Muscle layer of duodenum (tissue), 2 donors: ENCODE measurements at regions not wholly inside any gene's neighbourhood (a gene's known extent, or its start where the extent isn't known, plus 50 kb on each side); places are given as distances from the start of the nearest gene placed in this dataset.

Experiments
- H3K27ac ChIP-seq: one replicate; pipeline ENCODE4 v1.7.0; 2013; ENCODE audit warnings: mild to moderate bottlenecking, low read length
- H3K27me3 ChIP-seq: one replicate; pipeline ENCODE4 v1.7.0; 2013; ENCODE audit warnings: low read depth, mild to moderate bottlenecking, control low read depth, low read length
- H3K36me3 ChIP-seq, 2 donors: one replicate each; pipeline ENCODE4 v1.7.0; 2013; ENCODE audit warnings: low read length in 2 of 2, control low read depth in 1 of 2, mild to moderate bottlenecking in 1 of 2; ENCODE audit not compliant: insufficient read depth in 2 of 2, control insufficient read depth in 1 of 2
- H3K4me1 ChIP-seq, 2 donors: one replicate each; pipeline ENCODE4 v1.7.0; 2013; ENCODE audit warnings: low read length in 2 of 2, mild to moderate bottlenecking in 2 of 2, control low read depth in 1 of 2, moderate library complexity in 1 of 2; ENCODE audit not compliant: insufficient read depth in 2 of 2, control insufficient read depth in 1 of 2
- H3K4me3 ChIP-seq, 2 donors: one replicate each; pipeline ENCODE4 v1.7.0; 2013; ENCODE audit warnings: low read length in 2 of 2, low read depth in 1 of 2, mild to moderate bottlenecking in 1 of 2
- H3K9me3 ChIP-seq, 2 donors: one replicate each; pipeline ENCODE4 v1.7.0; 2013; ENCODE audit warnings: low read length in 2 of 2, control low read depth in 1 of 2, mild to moderate bottlenecking in 1 of 2; ENCODE audit not compliant: control insufficient read depth in 1 of 2
- donor health status: healthy.

DNA sequence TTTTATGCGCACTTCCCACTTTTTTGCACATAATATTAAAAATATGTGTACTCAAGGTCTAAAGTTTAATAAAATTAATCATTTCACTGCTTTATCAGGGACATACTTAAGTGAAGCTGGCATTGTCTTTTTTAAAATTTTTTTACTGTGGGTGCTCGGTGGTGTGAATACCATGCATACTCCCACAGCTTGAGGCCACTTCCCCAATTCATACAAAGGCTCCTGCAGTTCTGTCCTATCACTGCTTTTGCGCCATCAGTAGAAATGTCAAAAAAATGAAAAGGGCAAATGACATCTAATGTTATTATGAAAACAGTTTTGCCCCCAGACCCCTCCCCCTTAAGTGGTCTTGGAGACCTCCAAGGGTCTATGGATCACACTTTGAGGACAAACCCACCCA is 464.1 kb upstream of the ARID1B start:
- Histone ChIP-seq H3K9me3 (no peaks in the 10 kb centered on the region), H3K4me1 (no peaks in the 10 kb centered on the region), H3K36me3 (no peaks in the 10 kb centered on the region), H3K27me3 (no peaks in the 10 kb centered on the region), H3K27ac (no peak overlapping the region), H3K4me3 (no peak overlapping the region)

GRCh38 chr6:156311291-156311690 is 465.9 kb upstream of the ARID1B start:
- Histone ChIP-seq H3K27ac (no peak overlapping the region), H3K27me3 (no peaks in the 10 kb centered on the region), H3K4me3 (no peak overlapping the region), H3K9me3 (no peaks in the 10 kb centered on the region), H3K36me3 (no peaks in the 10 kb centered on the region), H3K4me1 (no peaks in the 10 kb centered on the region)

DNA sequence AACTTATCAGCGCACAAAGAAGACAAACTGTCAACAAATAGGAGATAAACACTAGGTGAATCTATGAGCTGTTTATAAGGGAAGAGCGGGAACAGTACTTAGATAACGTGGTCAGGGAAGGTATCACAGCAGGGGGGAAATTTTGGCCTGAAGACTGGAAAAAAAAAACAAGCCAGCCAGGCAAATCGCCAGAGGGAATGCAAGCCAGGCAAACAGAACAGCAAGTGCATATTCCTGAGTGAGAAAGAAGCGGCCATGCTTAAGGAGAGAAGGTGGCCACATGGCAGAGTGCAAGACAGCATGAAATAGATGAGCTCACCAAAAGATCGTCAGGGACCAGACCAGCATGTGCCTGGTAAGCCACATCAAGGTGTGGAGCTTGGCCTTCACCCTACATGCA is 466.5 kb upstream of the ARID1B start:
- H3K27me3 ChIP-seq: no peaks in the 10 kb centered on the region
- no peak overlapping the region for H3K4me3 ChIP-seq
- H3K9me3 ChIP-seq: no peaks in the 10 kb centered on the region
- no peaks in the 10 kb centered on the region for H3K4me1 ChIP-seq
- no peaks in the 10 kb centered on the region for H3K36me3 ChIP-seq
- no peak overlapping the region for H3K27ac ChIP-seq

- no peaks in the 10 kb centered on the region for H3K9me3 ChIP-seq
- no peaks in the 10 kb centered on the region for H3K27me3 ChIP-seq
- no peaks in the 10 kb centered on the region for H3K36me3 ChIP-seq
- no peaks in the 10 kb centered on the region for H3K4me1 ChIP-seq
- no peak overlapping the region for H3K27ac ChIP-seq
- H3K4me3 ChIP-seq: no peak overlapping the region
These were observed 468.2 kb upstream of the ARID1B start for GRCh38 chr6:156309017-156309416.

DNA sequence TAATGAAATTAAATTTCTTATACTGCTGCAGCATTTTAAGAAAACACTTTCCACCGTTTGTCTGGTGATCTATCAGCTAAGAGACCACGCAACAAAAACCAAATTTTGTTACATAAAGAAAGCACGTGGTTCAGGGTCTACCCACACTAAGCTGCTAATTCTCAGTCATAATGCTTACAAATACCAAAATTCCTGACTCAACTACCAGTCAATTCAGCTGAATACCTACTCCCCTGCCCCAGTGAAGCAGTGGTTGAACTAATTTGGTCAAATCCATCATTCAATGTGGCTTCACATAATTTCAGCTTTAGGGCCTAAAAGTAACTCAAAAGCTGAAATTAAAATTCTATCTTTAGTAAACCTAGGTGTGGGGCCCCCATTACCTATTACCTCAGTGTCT is 468.6 kb upstream of the ARID1B start:
- no peaks in the 10 kb centered on the region for H3K4me1 ChIP-seq
- H3K27me3 ChIP-seq: no peaks in the 10 kb centered on the region
- H3K4me3 ChIP-seq: no peak overlapping the region
- H3K27ac ChIP-seq: no peak overlapping the region
- H3K9me3 ChIP-seq: no peaks in the 10 kb centered on the region
- H3K36me3 ChIP-seq: no peaks in the 10 kb centered on the region

GRCh38 chr6:156306531-156306930 is 470.6 kb upstream of the ARID1B start:
- Histone ChIP-seq H3K4me3 (no peak overlapping the region), H3K27me3 (no peaks in the 10 kb centered on the region), H3K36me3 (no peaks in the 10 kb centered on the region), H3K27ac (no peak overlapping the region), H3K9me3 (peaks cover 0 to 3% of the 10 kb centered on the region in 2 donors), H3K4me1 (no peaks in the 10 kb centered on the region)

DNA sequence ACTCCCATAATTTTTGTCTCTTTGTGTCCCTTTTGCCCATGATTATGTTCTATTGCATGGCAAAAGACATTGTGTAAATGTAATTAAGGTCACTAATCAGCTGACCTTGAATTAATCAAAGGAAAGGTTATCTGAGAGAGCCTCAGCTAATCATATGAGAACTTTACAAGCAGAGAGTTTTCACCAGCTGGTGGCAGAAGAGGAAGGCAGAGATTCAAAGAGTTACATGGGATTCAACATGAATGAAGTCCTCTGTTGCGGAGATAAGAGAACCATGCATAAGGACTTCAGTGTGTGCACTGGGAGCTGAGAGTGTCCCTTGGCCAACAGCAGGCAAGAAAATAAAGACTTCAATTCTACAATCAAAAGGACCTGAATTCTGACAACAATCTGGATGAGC is 494.1 kb upstream of the ARID1B start:
- Histone ChIP-seq H3K36me3 (no peaks in the 10 kb centered on the region), H3K9me3 (no peaks in the 10 kb centered on the region), H3K27me3 (no peaks in the 10 kb centered on the region), H3K4me1 (no peaks in the 10 kb centered on the region), H3K4me3 (no peak overlapping the region), H3K27ac (no peak overlapping the region)

- Histone ChIP-seq H3K9me3 (no peaks in the 10 kb centered on the region), H3K27ac (no peak overlapping the region), H3K4me1 (no peaks in the 10 kb centered on the region), H3K27me3 (no peaks in the 10 kb centered on the region), H3K36me3 (no peaks in the 10 kb centered on the region), H3K4me3 (no peak overlapping the region)
These were observed 495.1 kb upstream of the ARID1B start for GRCh38 chr6:156282087-156282486.

DNA sequence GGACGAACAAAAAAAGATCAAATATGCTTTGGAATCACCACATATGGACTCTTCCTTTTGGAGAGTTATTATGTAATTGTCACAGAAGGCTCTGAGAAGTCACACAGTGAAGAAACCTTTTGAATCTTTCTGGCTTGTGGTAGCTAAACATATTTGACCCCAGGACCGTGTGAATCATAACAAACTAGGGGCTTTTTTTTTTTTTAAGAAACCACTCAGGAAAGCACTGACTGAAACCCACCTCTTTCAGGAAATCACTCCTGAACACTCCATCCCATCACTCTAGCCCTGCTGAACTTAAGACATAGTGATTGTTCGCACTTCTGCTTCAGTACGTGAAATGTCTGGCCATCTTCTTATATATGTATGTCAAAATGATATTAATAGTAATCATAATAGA is 495.9 kb upstream of the ARID1B start:
- Histone ChIP-seq H3K36me3 (no peaks in the 10 kb centered on the region), H3K9me3 (no peaks in the 10 kb centered on the region), H3K4me1 (no peaks in the 10 kb centered on the region), H3K27ac (no peak overlapping the region), H3K4me3 (no peak overlapping the region), H3K27me3 (no peaks in the 10 kb centered on the region)

DNA sequence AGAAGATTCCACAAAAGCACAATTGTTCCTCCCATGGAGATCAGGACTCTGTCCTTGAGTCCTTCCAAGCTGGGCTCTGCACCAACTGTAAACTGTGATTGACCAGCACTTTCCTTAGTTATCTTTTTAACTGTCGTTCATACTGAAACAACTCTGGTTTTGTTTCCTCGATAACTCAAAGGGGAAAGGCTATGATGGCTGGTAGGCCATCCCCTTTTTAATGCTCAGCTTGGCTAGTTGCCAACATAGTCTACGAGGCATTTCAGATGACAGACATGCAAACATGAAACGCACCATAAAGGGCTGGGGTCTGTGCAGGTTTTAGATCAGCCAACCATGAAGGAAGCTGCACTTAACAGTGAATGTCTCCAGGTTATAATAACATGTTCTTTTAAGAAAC is 497.1 kb upstream of the ARID1B start:
- Histone ChIP-seq H3K4me1 (no peaks in the 10 kb centered on the region), H3K36me3 (no peaks in the 10 kb centered on the region), H3K4me3 (no peak overlapping the region), H3K27me3 (no peaks in the 10 kb centered on the region), H3K27ac (no peak overlapping the region), H3K9me3 (no peaks in the 10 kb centered on the region)

DNA sequence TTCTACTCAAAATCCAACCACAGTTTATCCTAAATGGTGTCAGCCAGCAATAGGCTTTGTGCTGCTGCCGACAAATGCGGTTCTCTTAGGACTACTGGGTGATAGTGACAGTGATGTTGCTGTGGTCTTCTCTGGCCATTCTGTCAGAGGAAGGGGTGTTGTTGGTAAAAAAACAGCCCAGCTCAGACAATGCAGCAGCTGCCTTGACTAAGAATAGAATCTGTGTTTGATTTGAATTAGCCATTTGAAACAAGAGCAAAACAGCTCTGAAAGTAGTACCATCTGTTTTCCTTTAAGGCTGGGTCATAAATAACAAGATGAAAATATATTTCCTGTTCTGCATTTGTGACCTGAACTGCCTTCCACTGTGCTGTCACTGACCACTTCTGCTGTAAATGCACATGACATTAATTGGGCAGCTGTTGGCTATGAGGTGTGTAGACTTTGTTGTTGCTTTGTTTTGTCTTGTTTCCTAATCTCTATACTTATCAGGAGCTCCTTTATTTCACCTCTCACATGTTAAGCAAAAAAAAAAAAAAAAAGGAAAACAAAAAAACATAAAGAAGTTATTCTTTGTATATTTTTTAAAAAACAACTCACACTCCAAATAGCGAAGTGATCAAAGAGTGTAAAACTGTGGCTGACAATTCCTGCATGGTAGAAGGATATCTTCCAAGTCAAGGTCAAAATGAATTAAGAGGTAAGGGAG is 497.8 kb upstream of the ARID1B start:
- H3K27ac ChIP-seq: no peak overlapping the region
- no peaks in the 10 kb centered on the region for H3K27me3 ChIP-seq
- H3K4me1 ChIP-seq: no peaks in the 10 kb centered on the region
- H3K36me3 ChIP-seq: no peaks in the 10 kb centered on the region
- no peaks in the 10 kb centered on the region for H3K9me3 ChIP-seq
- no peak overlapping the region for H3K4me3 ChIP-seq

DNA sequence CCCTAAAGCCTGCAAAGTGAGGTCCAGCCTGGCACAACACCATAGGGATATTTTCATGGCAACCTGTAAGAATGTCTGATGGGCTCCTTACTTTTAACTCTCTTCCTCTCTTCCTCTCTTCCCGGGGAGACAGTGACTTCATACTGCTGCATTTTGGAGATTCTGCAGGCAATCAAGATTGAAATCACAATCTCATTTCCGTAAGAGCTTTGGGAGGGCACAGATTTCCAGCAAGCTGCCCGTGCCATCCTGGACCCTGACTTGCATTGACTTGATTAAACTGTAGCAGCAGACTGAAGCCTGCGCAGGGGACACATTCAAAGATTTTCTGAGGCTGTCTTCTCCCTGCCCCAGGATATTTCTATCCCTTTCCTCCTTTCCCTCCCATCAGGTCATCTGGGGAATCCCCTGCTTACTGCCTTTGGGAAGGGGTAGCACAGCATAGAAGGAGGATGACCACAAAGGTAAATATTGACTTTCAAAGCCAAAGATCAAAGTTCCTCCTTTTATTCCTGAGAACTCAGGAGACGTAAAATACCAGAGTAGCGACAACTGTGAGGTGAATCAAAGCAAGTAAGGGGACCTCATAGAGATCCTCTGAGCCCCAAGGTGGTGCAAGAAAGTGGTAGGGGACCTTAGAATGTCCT is 504.0 kb upstream of the ARID1B start:
- Histone ChIP-seq H3K36me3 (no peaks in the 10 kb centered on the region), H3K4me3 (no peak overlapping the region), H3K27me3 (no peaks in the 10 kb centered on the region), H3K27ac (no peak overlapping the region), H3K4me1 (no peaks in the 10 kb centered on the region), H3K9me3 (no peaks in the 10 kb centered on the region)
